ENCODE measurements at regions not wholly inside any gene's neighbourhood (a gene's known extent, or its start where the extent isn't known, plus 50 kb on each side); places are given as distances from the start of the nearest gene placed in this dataset.

DNA sequence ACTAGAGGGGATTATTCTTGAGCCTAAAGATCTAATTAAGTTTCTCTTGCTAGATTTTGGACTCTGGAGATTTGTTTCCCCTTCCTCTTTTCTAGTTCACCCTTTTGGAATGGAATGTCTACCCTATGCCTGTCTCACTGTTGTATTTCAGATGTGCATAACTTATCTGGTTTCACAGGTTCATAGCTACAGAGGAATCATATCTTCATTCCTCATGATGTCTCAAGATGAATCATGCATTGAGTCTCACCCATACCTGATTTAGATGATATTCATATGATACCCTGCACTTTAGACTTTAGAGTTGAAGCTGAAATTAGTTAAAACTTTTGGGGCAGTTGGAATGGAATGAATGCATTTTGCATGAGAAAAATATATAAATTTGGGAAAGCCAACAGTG lies 246.7 kb downstream of the HS3ST1 start:
- Histone ChIP-seq H4K20me1 (ENCODE audit: insufficient read depth) (no peaks in the 10 kb centered on the region), H3K4me3 (replicated peaks in 1 of 2; ENCODE audit: low read depth in 1 of 2, low read length in 2 of 2) (no peak overlapping the region), H3K4me2 (ENCODE audit: low read length) (no peak overlapping the region), H3K27me3 (ENCODE audit: insufficient read depth, low read length) (no peaks in the 10 kb centered on the region), H3K4me1 (ENCODE audit: control insufficient read depth in 1 of 2, insufficient read depth in 2 of 2, low read length in 2 of 2) (no peaks in the 10 kb centered on the region), H3K9ac (ENCODE audit: low read length) (no peak overlapping the region), H2AFZ (ENCODE audit: low read depth, low read length, poor library complexity, severe bottlenecking) (no peak overlapping the region), H3K9me2 (ENCODE audit: insufficient read depth) (no peaks in the 10 kb centered on the region), H3K79me2 (ENCODE audit: insufficient read depth, low read length) (no peaks in the 10 kb centered on the region), H3K27ac (ENCODE audit: low read depth, low read length) (no peak overlapping the region), H3K9me3 (ENCODE audit: control insufficient read depth in 1 of 2, insufficient read depth in 1 of 2, low read depth in 1 of 2, low read length in 2 of 2) (no peaks in the 10 kb centered on the region), H3K36me3 (ENCODE audit: control insufficient read depth in 1 of 2, insufficient read depth in 2 of 2, low read length in 2 of 2) (no peaks in the 10 kb centered on the region)
- ChIA-PET CTCF (no interaction called here), RAD21 (ENCODE audit: low non-redundant PET in 1 of 2, low total read pairs in 2 of 2, uncharacterized antibody in 2 of 2, unreplicated experiment in 2 of 2) (no interaction called here), POLR2A (no interaction called here)
- no peak for ATAC-seq
- TF ChIP-seq JUND (IDR thresholded peaks at IDR 0.05) = no peak
- TF ChIP-seq EZH2phosphoT487 (IDR thresholded peaks at IDR 0.05; ENCODE audit: borderline replicate concordance) = no peak
- TF ChIP-seq SRF (IDR thresholded peaks at IDR 0.05; ENCODE audit: low read depth) = no peak
- TF ChIP-seq CEBPB (IDR thresholded peaks at IDR 0.05; ENCODE audit: low read depth) = no peak
- TF ChIP-seq TCF7L2 (IDR thresholded peaks at IDR 0.05; ENCODE audit: borderline replicate concordance, extremely low read depth, insufficient read depth, insufficient read length) = no peak
- TF ChIP-seq, protein P1, sequence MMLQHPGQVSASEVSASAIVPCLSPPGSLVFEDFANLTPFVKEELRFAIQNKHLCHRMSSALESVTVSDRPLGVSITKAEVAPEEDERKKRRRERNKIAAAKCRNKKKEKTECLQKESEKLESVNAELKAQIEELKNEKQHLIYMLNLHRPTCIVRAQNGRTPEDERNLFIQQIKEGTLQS (IDR thresholded peaks at IDR 0.05) = no peak
- no peak for TF ChIP-seq EZH2 (IDR thresholded peaks at IDR 0.05)
- no peak for TF ChIP-seq SP1 (IDR thresholded peaks at IDR 0.05; ENCODE audit: low read depth)
- TF ChIP-seq POLR2A (IDR thresholded peaks at IDR 0.05; ENCODE audit: borderline replicate concordance, extremely low read depth, insufficient read depth, insufficient read length) = no peak
- no TSS peak for BruUV-seq (replicated peaks)
- DNase-seq (ENCODE audit: low read depth, low spot score) = no peak
- intact Hi-C loops (cut with micrococcal nuclease) = no loop called here

DNA sequence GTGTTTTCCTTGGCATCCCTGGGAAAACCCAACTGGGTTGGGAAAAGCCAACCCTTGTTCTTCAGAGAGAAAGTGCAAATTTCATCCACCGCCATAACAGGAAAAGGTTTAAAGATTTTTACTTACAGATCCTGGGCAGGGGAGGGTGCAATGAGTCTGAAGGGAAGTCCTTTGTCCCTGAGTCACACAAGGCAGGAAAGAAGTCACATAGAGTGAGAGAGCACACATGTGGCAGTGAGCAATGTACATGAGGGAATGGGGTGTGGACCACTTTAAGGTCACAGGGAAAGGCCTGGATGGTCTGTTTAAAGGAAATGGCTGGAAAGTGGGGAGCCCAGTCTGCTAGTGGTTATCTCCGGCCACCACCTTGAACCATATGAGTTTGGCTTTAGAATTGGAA lies 248.9 kb downstream of the HS3ST1 start:
- Histone ChIP-seq H3K27ac (ENCODE audit: low read depth, low read length) (no peak overlapping the region), H3K79me2 (ENCODE audit: insufficient read depth, low read length) (no peaks in the 10 kb centered on the region), H4K20me1 (ENCODE audit: insufficient read depth) (no peaks in the 10 kb centered on the region), H3K9ac (ENCODE audit: low read length) (no peak overlapping the region), H3K9me3 (ENCODE audit: control insufficient read depth in 1 of 2, insufficient read depth in 1 of 2, low read depth in 1 of 2, low read length in 2 of 2) (no peaks in the 10 kb centered on the region), H3K4me3 (replicated peaks in 1 of 2; ENCODE audit: low read depth in 1 of 2, low read length in 2 of 2) (no peak overlapping the region), H2AFZ (ENCODE audit: low read depth, low read length, poor library complexity, severe bottlenecking) (no peak overlapping the region), H3K27me3 (ENCODE audit: insufficient read depth, low read length) (no peaks in the 10 kb centered on the region), H3K4me1 (ENCODE audit: control insufficient read depth in 1 of 2, insufficient read depth in 2 of 2, low read length in 2 of 2) (no peaks in the 10 kb centered on the region), H3K36me3 (ENCODE audit: control insufficient read depth in 1 of 2, insufficient read depth in 2 of 2, low read length in 2 of 2) (no peaks in the 10 kb centered on the region), H3K4me2 (ENCODE audit: low read length) (no peak overlapping the region), H3K9me2 (ENCODE audit: insufficient read depth) (no peaks in the 10 kb centered on the region)
- no peak for ATAC-seq
- no peak for DNase-seq (ENCODE audit: low read depth, low spot score)
- ChIA-PET RAD21 (ENCODE audit: low non-redundant PET in 1 of 2, low total read pairs in 2 of 2, uncharacterized antibody in 2 of 2, unreplicated experiment in 2 of 2) (no interaction called here), CTCF (no interaction called here), POLR2A (no interaction called here)
- intact Hi-C loops (cut with micrococcal nuclease) = no loop called here
- BruUV-seq (replicated peaks) = no TSS peak
- TF ChIP-seq, protein P2, sequence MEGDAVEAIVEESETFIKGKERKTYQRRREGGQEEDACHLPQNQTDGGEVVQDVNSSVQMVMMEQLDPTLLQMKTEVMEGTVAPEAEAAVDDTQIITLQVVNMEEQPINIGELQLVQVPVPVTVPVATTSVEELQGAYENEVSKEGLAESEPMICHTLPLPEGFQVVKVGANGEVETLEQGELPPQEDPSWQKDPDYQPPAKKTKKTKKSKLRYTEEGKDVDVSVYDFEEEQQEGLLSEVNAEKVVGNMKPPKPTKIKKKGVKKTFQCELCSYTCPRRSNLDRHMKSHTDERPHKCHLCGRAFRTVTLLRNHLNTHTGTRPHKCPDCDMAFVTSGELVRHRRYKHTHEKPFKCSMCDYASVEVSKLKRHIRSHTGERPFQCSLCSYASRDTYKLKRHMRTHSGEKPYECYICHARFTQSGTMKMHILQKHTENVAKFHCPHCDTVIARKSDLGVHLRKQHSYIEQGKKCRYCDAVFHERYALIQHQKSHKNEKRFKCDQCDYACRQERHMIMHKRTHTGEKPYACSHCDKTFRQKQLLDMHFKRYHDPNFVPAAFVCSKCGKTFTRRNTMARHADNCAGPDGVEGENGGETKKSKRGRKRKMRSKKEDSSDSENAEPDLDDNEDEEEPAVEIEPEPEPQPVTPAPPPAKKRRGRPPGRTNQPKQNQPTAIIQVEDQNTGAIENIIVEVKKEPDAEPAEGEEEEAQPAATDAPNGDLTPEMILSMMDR (IDR thresholded peaks at IDR 0.05 in 2 of 3, conservative IDR thresholded peaks at IDR 0.05 in 1 of 3; ENCODE audit: borderline replicate concordance in 1 of 3, insufficient read depth in 1 of 3, low read depth in 2 of 3, low read length in 2 of 3) = no peak
- TF ChIP-seq JUND (IDR thresholded peaks at IDR 0.05) (no peak), CEBPB (IDR thresholded peaks at IDR 0.05; ENCODE audit: low read depth) (no peak), MAX (IDR thresholded peaks at IDR 0.05) (no peak), TCF7L2 (IDR thresholded peaks at IDR 0.05; ENCODE audit: borderline replicate concordance, extremely low read depth, insufficient read depth, insufficient read length) (no peak), ZFX (IDR thresholded peaks at IDR 0.05) (no peak), CBX3 (IDR thresholded peaks at IDR 0.05; ENCODE audit: low read depth) (no peak), YY1 (IDR thresholded peaks at IDR 0.05; ENCODE audit: extremely low read depth, insufficient replicate concordance, low read depth, low read length) (no peak), EGR1 (IDR thresholded peaks at IDR 0.05; ENCODE audit: low read depth) (no peak), POLR2AphosphoS5 (IDR thresholded peaks at IDR 0.05; ENCODE audit: low read depth, low read length) (no peak), ELF1 (IDR thresholded peaks at IDR 0.05; ENCODE audit: borderline replicate concordance, low read depth) (no peak), EZH2phosphoT487 (IDR thresholded peaks at IDR 0.05; ENCODE audit: borderline replicate concordance) (no peak), RAD21 (IDR thresholded peaks at IDR 0.05; ENCODE audit: low read depth) (no peak), SP1 (IDR thresholded peaks at IDR 0.05; ENCODE audit: low read depth) (no peak)
- TF ChIP-seq, protein P1 (IDR thresholded peaks at IDR 0.05) = no peak
